NCI-H82 (cell line): ENCODE measurements at regions not wholly inside any gene's neighbourhood (a gene's known extent, or its start where the extent isn't known, plus 50 kb on each side); places are given as distances from the start of the nearest gene placed in this dataset.
"Not testable (repeated sequence)": the region's sequence is repeated elsewhere in the genome, so short reads cannot be mapped to it uniquely, and the experiment has no call there.

ENCODE experiments used
- DNase-seq: peaks from one replicate; lab custom pipeline; 2025; lab: John Stamatoyannopoulos, UW

- DNase-seq = not testable (repeated sequence)
Observed at GRCh38 chr18:8913606-8914403, 188.7 kb upstream of the NDUFV2 start.

- not testable (repeated sequence) for DNase-seq
Observed at GRCh38 chr18:8914404-8915264, 187.9 kb upstream of the NDUFV2 start.

GRCh38 chr18:8920856-8921787 lies 181.4 kb upstream of the NDUFV2 start:
- DNase-seq = not testable (repeated sequence)

- DNase-seq = no peak
Observed at GRCh38 chr18:8926464-8926863, 176.0 kb upstream of the NDUFV2 start.

- no peak for DNase-seq
Observed at GRCh38 chr18:8928044-8928443, 174.5 kb upstream of the NDUFV2 start.

- no peak for DNase-seq
Observed at GRCh38 chr18:8928847-8929780, 173.4 kb upstream of the NDUFV2 start.

GRCh38 chr18:8930990-8931616 lies 171.4 kb upstream of the NDUFV2 start:
- no peak for DNase-seq

- DNase-seq = no peak
Observed at GRCh38 chr18:8932866-8933265, 169.6 kb upstream of the NDUFV2 start.

- no peak for DNase-seq
Observed at GRCh38 chr18:8933714-8934284, 168.7 kb upstream of the NDUFV2 start.

- not testable (repeated sequence) for DNase-seq
Observed at GRCh38 chr18:8935346-8935745, 167.2 kb upstream of the NDUFV2 start.

- DNase-seq = no peak
Observed at GRCh38 chr18:8936619-8937018, 165.9 kb upstream of the NDUFV2 start.

- no peak for DNase-seq
Observed at GRCh38 chr18:8937160-8938094, 165.1 kb upstream of the NDUFV2 start.

GRCh38 chr18:8938817-8939216 lies 163.7 kb upstream of the NDUFV2 start:
- DNase-seq = no peak

- DNase-seq = no peak
Observed at GRCh38 chr18:8942021-8942908, 160.2 kb upstream of the NDUFV2 start.

- DNase-seq = no peak
Observed at GRCh38 chr18:8942909-8943545, 159.5 kb upstream of the NDUFV2 start.

GRCh38 chr18:8943900-8944870 lies 158.3 kb upstream of the NDUFV2 start:
- DNase-seq = no peak
